GM12891 (cell line): ENCODE measurements at regions not wholly inside any gene's neighbourhood (a gene's known extent, or its start where the extent isn't known, plus 50 kb on each side); places are given as distances from the start of the nearest gene placed in this dataset.

Source experiments
- PAX5 ChIP-seq: IDR thresholded peaks from 2 replicates; pipeline ENCODE4 v1.6.1; 2011; ENCODE audit warnings: low read length, moderate library complexity, mild to moderate bottlenecking; ENCODE audit not compliant: insufficient read depth, severe bottlenecking
- POLR2A ChIP-seq: IDR thresholded peaks from 2 replicates; pipeline ENCODE4 v1.6.1; 2011; ENCODE audit warnings: low read depth, low read length, control low read depth
- POLR2AphosphoS5 ChIP-seq: IDR thresholded peaks from 2 replicates; pipeline ENCODE4 v1.6.1; 2011; ENCODE audit warnings: low read depth, low read length, control low read depth
- POU2F2 ChIP-seq: IDR thresholded peaks from 2 replicates; pipeline ENCODE4 v1.6.1; 2011; ENCODE audit warnings: low read depth, mild to moderate bottlenecking, control low read depth, low read length, moderate library complexity
- SPI1 ChIP-seq: IDR thresholded peaks from 2 replicates; pipeline ENCODE4 v1.6.1; 2011; ENCODE audit warnings: low read depth, low read length, control low read depth
- TAF1 ChIP-seq: IDR thresholded peaks from 2 replicates; pipeline ENCODE4 v1.6.1; 2011; ENCODE audit warnings: low read depth, low read length, control low read depth

GRCh38 chr14:40317690-40318089 is 885.5 kb upstream of the FBXO33 start:
- TF ChIP-seq SPI1 = no peak
- no peak for TF ChIP-seq POLR2AphosphoS5
- TF ChIP-seq POLR2A = no peak
- no peak for TF ChIP-seq TAF1
- no peak for TF ChIP-seq POU2F2
- no peak for TF ChIP-seq PAX5
